ENCODE measurements at regions not wholly inside any gene's neighbourhood (a gene's known extent, or its start where the extent isn't known, plus 50 kb on each side); places are given as distances from the start of the nearest gene placed in this dataset.
A peak's percentile ranks its signal among the peaks of the same experiment; 100 is the strongest.

DNA sequence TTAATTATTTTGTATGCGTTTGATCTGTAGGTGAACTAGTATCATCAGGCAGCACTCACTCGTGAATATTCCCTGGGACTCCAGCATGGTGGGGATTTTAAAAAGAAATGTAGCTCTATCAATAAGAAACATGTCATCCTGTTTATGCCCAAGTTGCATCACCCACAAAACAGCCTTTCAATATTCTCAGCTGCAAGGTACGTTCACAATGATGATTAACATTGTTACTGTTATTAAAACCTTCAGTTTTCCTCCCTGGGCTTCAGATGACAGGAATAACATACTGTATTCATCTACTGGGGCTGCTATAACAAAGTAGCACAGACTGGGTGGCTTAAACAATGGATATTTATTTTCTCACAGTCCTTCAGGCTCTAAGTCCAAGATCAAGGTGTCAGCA lies 87.9 kb upstream of the KLHL29 start:
- Histone ChIP-seq H3K4me2 (peak overlapping the region in 7 of 11 experiments; percentile 31 to 67 (median 56); a peak in 9 of 22 replicates), H3K9me3 (replicated peaks in 1 of 11) (no peaks in the 10 kb centered on the region), H3K4me3 (no peak overlapping the region), H3K27me3 (no peaks in the 10 kb centered on the region), H3K4me1 (peaks cover 0 to 25% (median 11%) of the 10 kb centered on the region in 10 experiments; a peak in 13 of 20 replicates), H4K20me1 (no peaks in the 10 kb centered on the region), H3K27ac (no peak overlapping the region), H3K9ac (no peak overlapping the region), H3K36me3 (no peaks in the 10 kb centered on the region)
- TF ChIP-seq Cebpa-rat (IDR thresholded peaks at IDR 0.05), result no peak

DNA sequence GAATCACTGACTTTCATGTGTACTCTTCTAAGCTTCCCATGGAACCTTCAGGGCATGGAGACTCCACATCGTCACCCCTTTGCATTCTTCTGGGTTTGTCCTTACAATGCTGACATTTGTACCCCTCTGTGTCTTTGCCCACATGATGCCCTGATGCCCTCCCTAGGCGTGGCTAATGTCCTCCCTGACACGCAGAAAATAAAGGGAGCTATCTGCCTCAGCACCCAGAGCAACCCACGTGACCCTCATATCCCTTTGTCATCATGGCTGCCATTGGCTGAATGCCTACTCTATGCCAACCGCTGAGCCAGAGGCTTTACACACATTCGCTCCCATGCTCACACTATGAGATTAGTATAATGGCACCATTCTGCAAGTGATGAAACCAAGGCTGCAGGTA lies 86.4 kb upstream of the KLHL29 start:
- no peak overlapping the region for H3K27ac ChIP-seq
- no peak for TF ChIP-seq Cebpa-rat (IDR thresholded peaks at IDR 0.05)
- no peaks in the 10 kb centered on the region for H4K20me1 ChIP-seq
- no peak overlapping the region for H3K9ac ChIP-seq
- H3K4me3 ChIP-seq, result no peak overlapping the region
- no peaks in the 10 kb centered on the region for H3K9me3 ChIP-seq (replicated peaks in 1 of 11)
- H3K4me1 ChIP-seq, result peaks cover 0 to 31% (median 11%) of the 10 kb centered on the region in 10 experiments; a peak in 13 of 20 replicates
- no peaks in the 10 kb centered on the region for H3K36me3 ChIP-seq
- H3K4me2 ChIP-seq, result peak overlapping the region in 7 of 11 experiments; percentile 31 to 67 (median 56); a peak in 9 of 22 replicates
- no peaks in the 10 kb centered on the region for H3K27me3 ChIP-seq

DNA sequence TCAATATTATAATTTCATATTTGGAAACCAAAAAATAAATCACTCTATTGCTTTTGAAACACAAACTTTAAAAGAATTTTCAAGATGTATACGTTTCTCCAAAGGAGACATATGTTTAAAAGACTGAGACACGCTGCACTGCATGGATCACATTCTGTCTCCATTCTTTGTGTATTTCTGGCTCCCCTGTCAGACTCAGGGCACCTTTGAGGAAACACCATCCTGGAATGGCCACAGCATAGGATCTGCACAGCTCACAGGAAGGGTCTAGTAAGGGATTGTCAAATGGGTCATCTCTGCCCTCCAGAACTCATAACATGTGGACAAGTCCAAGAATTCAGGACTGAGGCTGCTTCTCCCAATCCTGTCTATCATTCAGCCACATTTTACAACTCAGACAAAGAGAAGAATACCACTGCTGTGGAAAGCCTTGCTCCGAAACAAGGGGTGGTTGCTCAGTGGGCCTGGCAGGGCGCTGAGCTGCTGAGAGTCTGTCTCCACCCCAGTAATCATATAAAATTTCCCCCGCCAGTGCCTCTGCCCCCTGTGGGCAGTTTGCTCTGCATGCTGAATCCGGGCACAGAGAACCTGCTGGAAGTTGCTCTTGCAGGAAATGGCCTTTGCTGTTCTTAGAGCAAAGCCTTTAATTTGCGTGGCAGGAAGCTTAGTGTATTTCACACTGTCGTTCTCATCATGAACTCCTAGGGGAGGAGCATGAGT lies 85.3 kb upstream of the KLHL29 start:
- Histone ChIP-seq H3K4me3 (no peak overlapping the region), H3K9ac (no peak overlapping the region), H3K27ac (no peak overlapping the region), H3K4me2 (peak overlapping the region in 5 of 11 experiments; percentile 5 to 29 (median 12); a peak in 5 of 22 replicates), H3K4me1 (peaks cover 0 to 41% (median 19%) of the 10 kb centered on the region in 10 experiments; a peak in 15 of 20 replicates), H3K9me3 (replicated peaks in 1 of 11) (no peaks in the 10 kb centered on the region), H3K27me3 (no peaks in the 10 kb centered on the region), H4K20me1 (no peaks in the 10 kb centered on the region), H3K36me3 (no peaks in the 10 kb centered on the region)
- TF ChIP-seq Cebpa-rat (IDR thresholded peaks at IDR 0.05), result no peak

DNA sequence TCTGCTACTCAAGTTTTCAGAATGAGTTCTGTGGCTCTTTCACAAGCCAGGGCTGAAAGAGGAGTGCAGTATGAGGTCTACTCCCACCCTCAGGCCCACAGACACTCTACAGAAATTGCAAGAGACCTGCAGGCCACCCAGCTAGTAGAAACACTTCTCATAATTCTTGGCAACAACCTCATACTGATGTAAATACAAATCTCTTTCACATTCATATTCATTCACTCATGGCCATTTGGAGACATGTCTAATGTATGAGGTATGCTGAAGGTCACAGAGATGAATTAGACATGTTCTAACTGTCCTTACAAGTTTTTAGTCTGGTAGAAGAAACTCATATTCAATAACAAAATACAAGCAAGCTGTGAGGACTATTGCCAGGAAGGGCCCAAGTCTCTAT lies 83.8 kb upstream of the KLHL29 start:
- no peak overlapping the region for H3K4me3 ChIP-seq
- H3K4me1 ChIP-seq, result peaks cover 0 to 56% (median 32%) of the 10 kb centered on the region in 10 experiments; a peak in 15 of 20 replicates
- H3K36me3 ChIP-seq, result no peaks in the 10 kb centered on the region
- no peaks in the 10 kb centered on the region for H4K20me1 ChIP-seq
- no peak for TF ChIP-seq Cebpa-rat (IDR thresholded peaks at IDR 0.05)
- H3K27me3 ChIP-seq, result no peaks in the 10 kb centered on the region
- no peak overlapping the region for H3K4me2 ChIP-seq
- H3K27ac ChIP-seq, result no peak overlapping the region
- H3K9me3 ChIP-seq (replicated peaks in 1 of 11), result no peaks in the 10 kb centered on the region
- H3K9ac ChIP-seq, result no peak overlapping the region

DNA sequence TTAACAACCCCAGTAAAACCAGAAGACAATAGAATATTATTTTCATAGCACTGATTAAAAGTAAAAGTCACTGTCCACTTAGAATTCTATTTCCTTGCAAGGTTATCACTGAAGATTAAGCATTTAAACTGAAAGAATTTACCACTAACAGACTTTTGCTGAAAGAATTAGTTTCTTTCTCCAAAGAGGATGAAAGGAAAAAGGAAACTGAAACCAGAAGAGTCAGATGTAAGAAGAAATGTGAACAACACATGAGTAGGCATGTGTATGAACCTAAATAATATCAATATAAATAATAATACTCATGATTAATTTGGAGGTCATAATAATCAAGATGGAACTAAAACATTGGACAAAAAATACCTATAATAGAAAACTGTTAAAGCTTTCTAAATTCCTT lies 82.4 kb upstream of the KLHL29 start:
- H3K4me2 ChIP-seq, result no peak overlapping the region
- no peaks in the 10 kb centered on the region for H4K20me1 ChIP-seq
- no peak overlapping the region for H3K4me3 ChIP-seq
- no peak overlapping the region for H3K9ac ChIP-seq
- peaks cover 0 to 52% (median 29%) of the 10 kb centered on the region in 10 experiments; a peak in 15 of 20 replicates for H3K4me1 ChIP-seq
- H3K36me3 ChIP-seq, result no peaks in the 10 kb centered on the region
- no peaks in the 10 kb centered on the region for H3K27me3 ChIP-seq
- H3K9me3 ChIP-seq (replicated peaks in 1 of 11), result 0 out of 22 replicates have a peak, but pooled peaks cover 0 to 4% (median 0%) of the 10 kb centered on the region in 11 experiments
- H3K27ac ChIP-seq, result no peak overlapping the region
- TF ChIP-seq Cebpa-rat (IDR thresholded peaks at IDR 0.05), result no peak

DNA sequence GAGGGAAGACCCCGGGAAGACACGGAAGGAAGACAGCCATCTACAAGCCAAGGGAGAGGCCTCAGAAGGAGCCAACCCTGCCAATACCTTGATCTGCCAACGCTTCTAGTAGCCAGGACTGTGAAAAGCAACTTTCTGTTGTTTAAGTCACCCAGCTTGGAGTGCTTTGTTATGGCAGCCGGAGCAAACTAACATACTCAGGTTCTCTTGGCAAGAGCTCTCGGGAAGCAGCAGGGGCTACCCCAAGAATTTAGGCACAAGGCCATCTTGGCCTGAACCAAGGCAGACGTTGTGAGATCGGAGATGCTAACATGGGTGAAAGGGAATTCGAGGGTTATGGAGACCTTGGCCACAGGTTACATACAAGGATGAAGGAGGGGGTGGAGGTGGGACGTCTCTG lies 78.6 kb upstream of the KLHL29 start:
- no peaks in the 10 kb centered on the region for H3K27me3 ChIP-seq
- no peak for TF ChIP-seq Cebpa-rat (IDR thresholded peaks at IDR 0.05)
- H3K4me3 ChIP-seq, result no peak overlapping the region
- H3K27ac ChIP-seq, result no peak overlapping the region
- H3K9ac ChIP-seq, result no peak overlapping the region
- H3K36me3 ChIP-seq, result no peaks in the 10 kb centered on the region
- peak overlapping the region in 3 of 11 experiments; percentile 45 to 89 (median 85); a peak in 2 of 22 replicates for H3K4me2 ChIP-seq
- no peaks in the 10 kb centered on the region for H4K20me1 ChIP-seq
- H3K9me3 ChIP-seq (replicated peaks in 1 of 11), result 0 out of 22 replicates have a peak, but pooled peaks cover 0 to 4% (median 0%) of the 10 kb centered on the region in 11 experiments
- H3K4me1 ChIP-seq, result peaks cover 0 to 32% (median 20%) of the 10 kb centered on the region in 10 experiments; a peak in 14 of 20 replicates

DNA sequence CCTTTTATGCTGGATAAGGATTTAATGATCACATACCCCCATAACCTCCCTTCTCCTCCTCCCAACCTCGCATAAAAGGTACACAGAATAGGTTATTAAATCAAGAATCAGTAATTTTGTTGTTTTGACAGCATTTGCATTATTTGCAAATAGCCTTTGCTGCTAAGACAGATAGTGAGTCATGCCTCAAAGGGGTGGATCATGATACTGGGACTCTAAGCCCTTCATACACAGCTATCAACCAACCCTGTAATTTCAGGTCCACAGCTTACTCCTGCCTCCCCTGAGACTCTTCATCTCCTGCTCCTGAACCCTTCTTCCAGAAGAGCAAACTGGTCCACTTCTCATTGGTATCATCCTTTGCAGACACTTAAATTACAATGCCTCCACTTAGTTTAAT lies 73.8 kb upstream of the KLHL29 start:
- Histone ChIP-seq H3K9ac (no peak overlapping the region), H3K27ac (no peak overlapping the region), H4K20me1 (no peaks in the 10 kb centered on the region), H3K4me1 (0 out of 20 replicates have a peak, but pooled peaks cover 0 to 2% (median 0%) of the 10 kb centered on the region in 10 experiments), H3K27me3 (no peaks in the 10 kb centered on the region), H3K36me3 (no peaks in the 10 kb centered on the region), H3K9me3 (replicated peaks in 1 of 11) (0 out of 22 replicates have a peak, but pooled peaks cover 0 to 4% (median 0%) of the 10 kb centered on the region in 11 experiments), H3K4me3 (no peak overlapping the region), H3K4me2 (no peak overlapping the region)
- TF ChIP-seq Cebpa-rat (IDR thresholded peaks at IDR 0.05), result no peak

DNA sequence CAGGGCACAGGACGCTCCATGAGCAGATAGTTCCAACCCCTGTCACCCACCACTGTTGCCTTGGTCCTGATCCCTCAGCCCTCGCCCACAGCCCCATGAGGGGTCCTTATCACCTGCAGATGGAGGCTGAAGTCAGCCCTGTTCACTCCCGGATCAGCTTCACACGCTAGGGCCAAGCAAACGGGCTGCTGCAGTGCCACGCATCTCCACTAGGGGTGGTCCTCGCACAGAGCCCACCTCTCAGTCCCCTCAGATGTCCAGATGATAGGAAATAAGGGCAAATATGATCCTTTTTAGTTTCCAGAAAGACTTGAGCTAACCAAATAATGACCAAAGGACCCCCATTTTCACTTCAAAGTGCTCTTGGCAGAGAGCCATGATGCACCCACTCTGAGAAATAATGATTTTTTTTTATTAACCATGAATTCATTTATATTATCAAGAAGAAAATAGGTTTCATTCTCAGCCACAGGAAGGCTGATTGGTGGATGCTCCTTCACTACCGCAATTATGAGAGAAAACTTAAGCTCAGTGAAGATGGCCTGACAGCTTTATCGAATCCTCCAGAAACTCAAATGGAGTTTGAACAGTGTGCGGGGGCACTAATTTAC lies 71.9 kb upstream of the KLHL29 start:
- H3K4me3 ChIP-seq, result no peak overlapping the region
- H3K4me1 ChIP-seq, result peaks cover 0 to under 1% (median 0%) of the 10 kb centered on the region in 10 experiments; a peak in 2 of 20 replicates
- TF ChIP-seq Cebpa-rat (IDR thresholded peaks at IDR 0.05), result no peak
- H3K27me3 ChIP-seq, result no peaks in the 10 kb centered on the region
- no peak overlapping the region for H3K27ac ChIP-seq
- H3K36me3 ChIP-seq, result no peaks in the 10 kb centered on the region
- no peaks in the 10 kb centered on the region for H4K20me1 ChIP-seq
- no peak overlapping the region for H3K4me2 ChIP-seq
- H3K9ac ChIP-seq, result no peak overlapping the region
- no peaks in the 10 kb centered on the region for H3K9me3 ChIP-seq (replicated peaks in 1 of 11)

DNA sequence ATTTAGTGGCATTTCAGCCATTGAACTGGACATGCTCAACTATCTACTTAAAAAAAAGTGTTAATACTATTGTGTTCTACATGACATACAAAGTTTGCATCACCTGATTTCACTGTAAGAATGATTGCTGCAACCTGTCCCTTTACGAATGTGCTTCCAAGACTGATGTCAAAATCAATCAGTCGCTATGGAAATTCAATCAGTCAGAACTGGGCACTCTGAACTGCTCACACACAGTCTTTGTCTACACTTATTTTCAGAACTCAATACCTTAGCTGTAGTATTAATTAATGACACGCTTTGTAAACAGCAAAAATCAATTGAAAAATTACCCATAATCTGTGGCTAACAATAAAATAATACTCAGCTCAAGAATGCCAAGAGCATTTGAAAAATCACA lies 70.3 kb upstream of the KLHL29 start:
- Histone ChIP-seq H3K4me3 (no peak overlapping the region), H4K20me1 (no peaks in the 10 kb centered on the region), H3K36me3 (no peaks in the 10 kb centered on the region), H3K4me1 (peaks cover 0 to 16% (median 14%) of the 10 kb centered on the region in 10 experiments; a peak in 14 of 20 replicates), H3K9ac (no peak overlapping the region), H3K4me2 (no peak overlapping the region), H3K9me3 (replicated peaks in 1 of 11) (no peaks in the 10 kb centered on the region), H3K27me3 (no peaks in the 10 kb centered on the region), H3K27ac (no peak overlapping the region)
- no peak for TF ChIP-seq Cebpa-rat (IDR thresholded peaks at IDR 0.05)
